ENCODE measurements at regions not wholly inside any gene's neighbourhood (a gene's known extent, or its start where the extent isn't known, plus 50 kb on each side); places are given as distances from the start of the nearest gene placed in this dataset.
"Not testable (repeated sequence)": the region's sequence is repeated elsewhere in the genome, so short reads cannot be mapped to it uniquely, and the experiment has no call there.

GRCh38 chr7:4438723-4439245 is 243.3 kb upstream of the FOXK1 start:
- DNase-seq: no peak

- DNase-seq: no peak
These were observed 242.7 kb upstream of the FOXK1 start for GRCh38 chr7:4439444-4439843.

GRCh38 chr7:4444106-4444505 is 238.0 kb upstream of the FOXK1 start:
- DNase-seq: no peak

GRCh38 chr7:4445777-4446176 is 236.3 kb upstream of the FOXK1 start:
- no peak for DNase-seq

GRCh38 chr7:4449263-4449662 is 232.8 kb upstream of the FOXK1 start:
- no peak for DNase-seq

GRCh38 chr7:4450483-4450882 is 231.6 kb upstream of the FOXK1 start:
- DNase-seq: no peak

GRCh38 chr7:4460597-4460996 is 221.5 kb upstream of the FOXK1 start:
- DNase-seq: no peak

- no peak for DNase-seq
These were observed 220.6 kb upstream of the FOXK1 start for GRCh38 chr7:4461531-4461930.

- DNase-seq: no peak
These were observed 213.6 kb upstream of the FOXK1 start for GRCh38 chr7:4468320-4469102.

- no peak for DNase-seq
These were observed 211.8 kb upstream of the FOXK1 start for GRCh38 chr7:4470246-4470645.

- no peak for DNase-seq
These were observed 209.4 kb upstream of the FOXK1 start for GRCh38 chr7:4472728-4473127.

GRCh38 chr7:4479367-4480039 is 202.6 kb upstream of the FOXK1 start:
- DNase-seq: peak; percentile 30

- not testable (repeated sequence) for DNase-seq
These were observed 202.0 kb upstream of the FOXK1 start for GRCh38 chr7:4480131-4480530.

GRCh38 chr7:4483851-4484250 is 198.2 kb upstream of the FOXK1 start:
- no peak for DNase-seq

- no peak for DNase-seq
These were observed 197.6 kb upstream of the FOXK1 start for GRCh38 chr7:4484545-4484944.

- no peak for DNase-seq
These were observed 195.2 kb upstream of the FOXK1 start for GRCh38 chr7:4486907-4487306.

- DNase-seq: not testable (repeated sequence)
These were observed 185.2 kb upstream of the FOXK1 start for GRCh38 chr7:4496911-4497310.

- no peak for DNase-seq
These were observed 181.3 kb upstream of the FOXK1 start for GRCh38 chr7:4500812-4501211.

- DNase-seq: not testable (repeated sequence)
These were observed 174.2 kb upstream of the FOXK1 start for GRCh38 chr7:4507886-4508285.

GRCh38 chr7:4513450-4513849 is 168.6 kb upstream of the FOXK1 start:
- no peak for DNase-seq

- no peak for DNase-seq
These were observed 162.1 kb upstream of the FOXK1 start for GRCh38 chr7:4519819-4520520.

- DNase-seq: no peak
These were observed 158.9 kb upstream of the FOXK1 start for GRCh38 chr7:4523219-4523618.

GRCh38 chr7:4523873-4524272 is 158.2 kb upstream of the FOXK1 start:
- DNase-seq: no peak

- DNase-seq: no peak
These were observed 156.2 kb upstream of the FOXK1 start for GRCh38 chr7:4525884-4526283.
